GM12873 (cell line): ENCODE measurements at regions not wholly inside any gene's neighbourhood (a gene's known extent, or its start where the extent isn't known, plus 50 kb on each side); places are given as distances from the start of the nearest gene placed in this dataset.

ENCODE experiments used
- CTCF ChIP-seq: IDR thresholded peaks from 2 replicates; pipeline ENCODE4 v1.5.1; 2012; ENCODE audit warnings: low read depth, mild to moderate bottlenecking, moderate library complexity, low read length, control low read depth; ENCODE audit not compliant: insufficient read depth; ENCODE audit errors: missing control alignments

- TF ChIP-seq CTCF = no peak
Observed at GRCh38 chr12:124429535-124429934, 134.6 kb downstream of the RFLNA start.

- TF ChIP-seq CTCF = no peak
Observed at GRCh38 chr12:124428792-124429281, 133.9 kb downstream of the RFLNA start.

GRCh38 chr12:124428136-124428791, 133.4 kb downstream of the RFLNA start:
- no peak for TF ChIP-seq CTCF

- TF ChIP-seq CTCF = no peak
Observed at GRCh38 chr12:124426594-124427555, 132.0 kb downstream of the RFLNA start.

GRCh38 chr12:124425667-124426066, 130.8 kb downstream of the RFLNA start:
- TF ChIP-seq CTCF = no peak

- TF ChIP-seq CTCF = no peak
Observed at GRCh38 chr12:124424516-124424905, 129.6 kb downstream of the RFLNA start.
